ENCODE measurements at regions not wholly inside any gene's neighbourhood (a gene's known extent, or its start where the extent isn't known, plus 50 kb on each side); places are given as distances from the start of the nearest gene placed in this dataset.
A peak's percentile ranks its signal among the peaks of the same experiment; 100 is the strongest.
"Not testable (repeated sequence)": the region's sequence is repeated elsewhere in the genome, so short reads cannot be mapped to it uniquely, and the experiment has no call there.

- TF ChIP-seq, protein P1, sequence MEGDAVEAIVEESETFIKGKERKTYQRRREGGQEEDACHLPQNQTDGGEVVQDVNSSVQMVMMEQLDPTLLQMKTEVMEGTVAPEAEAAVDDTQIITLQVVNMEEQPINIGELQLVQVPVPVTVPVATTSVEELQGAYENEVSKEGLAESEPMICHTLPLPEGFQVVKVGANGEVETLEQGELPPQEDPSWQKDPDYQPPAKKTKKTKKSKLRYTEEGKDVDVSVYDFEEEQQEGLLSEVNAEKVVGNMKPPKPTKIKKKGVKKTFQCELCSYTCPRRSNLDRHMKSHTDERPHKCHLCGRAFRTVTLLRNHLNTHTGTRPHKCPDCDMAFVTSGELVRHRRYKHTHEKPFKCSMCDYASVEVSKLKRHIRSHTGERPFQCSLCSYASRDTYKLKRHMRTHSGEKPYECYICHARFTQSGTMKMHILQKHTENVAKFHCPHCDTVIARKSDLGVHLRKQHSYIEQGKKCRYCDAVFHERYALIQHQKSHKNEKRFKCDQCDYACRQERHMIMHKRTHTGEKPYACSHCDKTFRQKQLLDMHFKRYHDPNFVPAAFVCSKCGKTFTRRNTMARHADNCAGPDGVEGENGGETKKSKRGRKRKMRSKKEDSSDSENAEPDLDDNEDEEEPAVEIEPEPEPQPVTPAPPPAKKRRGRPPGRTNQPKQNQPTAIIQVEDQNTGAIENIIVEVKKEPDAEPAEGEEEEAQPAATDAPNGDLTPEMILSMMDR (IDR thresholded peaks at IDR 0.05; ENCODE audit: unreplicated experiment in 3 of 3): no peak
- Mint-ChIP-seq H3K4me3 (no peak overlapping the region), H3K9me3 (peaks cover 4% of the 10 kb centered on the region), H3K36me3 (ENCODE audit: low read depth) (no peaks in the 10 kb centered on the region), H3K27me3 (ENCODE audit: low read depth) (no peaks in the 10 kb centered on the region), H3K27ac (no peak overlapping the region), H3K4me1 (no peaks in the 10 kb centered on the region)
Measured at GRCh38 chr4:164596927-164597326, 157.0 kb upstream of the SMIM31 start.

- H3K4me3 Mint-ChIP-seq: no peak overlapping the region
- TF ChIP-seq, protein P1 (IDR thresholded peaks at IDR 0.05; ENCODE audit: unreplicated experiment in 3 of 3): no peak
- H3K4me1 Mint-ChIP-seq: no peaks in the 10 kb centered on the region
- H3K27ac Mint-ChIP-seq: no peak overlapping the region
- H3K27me3 Mint-ChIP-seq (ENCODE audit: low read depth): no peaks in the 10 kb centered on the region
- no peaks in the 10 kb centered on the region for H3K36me3 Mint-ChIP-seq (ENCODE audit: low read depth)
- H3K9me3 Mint-ChIP-seq: peaks cover 7% of the 10 kb centered on the region
Measured at GRCh38 chr4:164601653-164602052, 152.3 kb upstream of the SMIM31 start.

- not testable (repeated sequence) for H3K4me3 Mint-ChIP-seq; H3K27ac Mint-ChIP-seq; H3K27me3 Mint-ChIP-seq (ENCODE audit: low read depth); H3K9me3 Mint-ChIP-seq; H3K4me1 Mint-ChIP-seq; H3K36me3 Mint-ChIP-seq (ENCODE audit: low read depth)
Measured at GRCh38 chr4:164605791-164606190, 148.1 kb upstream of the SMIM31 start.

DNA sequence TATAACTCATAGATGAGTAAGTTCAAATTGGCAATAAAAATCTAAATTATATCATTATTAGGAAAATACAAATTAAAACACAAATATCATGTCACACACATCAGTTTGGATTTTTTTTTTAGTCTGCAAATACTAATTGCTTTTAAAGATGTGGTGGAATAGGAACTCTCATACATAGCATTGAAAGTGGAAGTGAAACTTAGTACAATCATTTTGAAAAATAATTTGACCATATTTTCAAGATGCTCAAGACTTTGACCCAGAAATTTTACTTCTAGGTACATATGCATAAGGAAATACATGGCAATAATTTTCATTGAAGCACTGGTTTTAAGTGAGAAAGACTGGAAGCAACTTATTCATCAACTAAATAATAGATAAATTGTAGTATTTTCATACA, 147.5 kb upstream of the SMIM31 start:
- H3K27ac Mint-ChIP-seq: no peak overlapping the region
- no peak overlapping the region for H3K4me3 Mint-ChIP-seq
- H3K36me3 Mint-ChIP-seq (ENCODE audit: low read depth): no peaks in the 10 kb centered on the region
- H3K9me3 Mint-ChIP-seq: peaks cover 7% of the 10 kb centered on the region
- TF ChIP-seq, protein P1 (IDR thresholded peaks at IDR 0.05; ENCODE audit: unreplicated experiment in 3 of 3): no peak
- H3K4me1 Mint-ChIP-seq: no peaks in the 10 kb centered on the region
- no peaks in the 10 kb centered on the region for H3K27me3 Mint-ChIP-seq (ENCODE audit: low read depth)

- Mint-ChIP-seq H3K9me3 (no peaks in the 10 kb centered on the region), H3K4me1 (peaks cover 7% of the 10 kb centered on the region), H3K27ac (peak overlapping the region in 1 of 3 experiments; percentile 53), H3K4me3 (no peak overlapping the region), H3K36me3 (ENCODE audit: low read depth) (no peaks in the 10 kb centered on the region), H3K27me3 (ENCODE audit: low read depth) (no peaks in the 10 kb centered on the region)
- TF ChIP-seq, protein P1 (IDR thresholded peaks at IDR 0.05; ENCODE audit: unreplicated experiment in 3 of 3): no peak
Measured at GRCh38 chr4:164613256-164613655, 140.7 kb upstream of the SMIM31 start.

DNA sequence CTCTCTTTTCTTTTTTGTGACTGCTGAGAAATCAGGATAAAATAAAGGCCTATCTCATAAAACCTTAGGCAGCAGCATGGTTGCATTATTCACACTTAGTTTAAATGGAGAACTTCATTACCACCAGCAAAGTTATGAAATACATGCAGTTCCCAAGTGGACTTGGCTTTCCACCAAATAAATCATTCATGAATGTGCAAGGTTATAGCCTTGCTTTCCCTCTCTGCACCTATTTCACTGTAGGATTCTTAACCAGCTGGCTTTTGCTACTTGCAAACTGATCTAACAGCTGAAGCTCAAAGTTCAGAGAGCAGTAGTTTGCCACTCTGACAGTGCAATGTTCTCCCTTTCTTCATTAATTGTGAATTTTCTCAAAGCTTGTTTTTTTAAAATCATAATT, 140.1 kb upstream of the SMIM31 start:
- H3K27me3 Mint-ChIP-seq (ENCODE audit: low read depth): no peaks in the 10 kb centered on the region
- no peaks in the 10 kb centered on the region for H3K36me3 Mint-ChIP-seq (ENCODE audit: low read depth)
- H3K9me3 Mint-ChIP-seq: no peaks in the 10 kb centered on the region
- TF ChIP-seq, protein P1 (IDR thresholded peaks at IDR 0.05; ENCODE audit: unreplicated experiment in 3 of 3): no peak
- H3K4me1 Mint-ChIP-seq: peaks cover 7% of the 10 kb centered on the region
- peak overlapping the region in 1 of 3 experiments; percentile 59 for H3K27ac Mint-ChIP-seq
- no peak overlapping the region for H3K4me3 Mint-ChIP-seq

Measured in nephron (organoid).